Tibial nerve (tissue), 4 donors: ENCODE measurements at regions not wholly inside any gene's neighbourhood (a gene's known extent, or its start where the extent isn't known, plus 50 kb on each side); places are given as distances from the start of the nearest gene placed in this dataset.

Experiments
- CTCF ChIP-seq, 5 experiments: fragments of 200-600 bp in 3 of 5; fragments of 450-650 bp in 2 of 5; sonication (generic) in 3 of 5; IDR thresholded peaks; one replicate each; pipeline ENCODE4 v1.5.1; 2016 to 2019; ENCODE audit warnings: antibody characterized with exemption in 5 of 5, mild to moderate bottlenecking in 3 of 5, moderate library complexity in 2 of 5
- EP300 ChIP-seq, 2 donors: sonication (generic); formaldehyde crosslinking; IDR thresholded peaks; one replicate each; pipeline ENCODE4 v1.6.1; 2017; ENCODE audit warnings: antibody characterized with exemption in 2 of 2, mild to moderate bottlenecking in 1 of 2

GRCh38 chr2:125405816-125406215 is 1250.1 kb upstream of the GYPC start:
- no peak for TF ChIP-seq CTCF (IDR thresholded peaks at IDR 0.05)
- TF ChIP-seq EP300 (IDR thresholded peaks at IDR 0.05): no peak
